ENCODE measurements at regions not wholly inside any gene's neighbourhood (a gene's known extent, or its start where the extent isn't known, plus 50 kb on each side); places are given as distances from the start of the nearest gene placed in this dataset.

GRCh38 chr11:29173660-29174062 is 843.2 kb downstream of the KCNA4 start:
- no peak for TF ChIP-seq TSHZ2 (CRISPR knock-in tag; IDR thresholded peaks at IDR 0.05)
- no peak for TF ChIP-seq PATZ1 (CRISPR knock-in tag; IDR thresholded peaks at IDR 0.05; ENCODE audit: borderline replicate concordance)
- no peak for TF ChIP-seq ARNTL (CRISPR knock-in tag; IDR thresholded peaks at IDR 0.05; ENCODE audit: borderline replicate concordance, low read depth)
- TF ChIP-seq ISL1 (CRISPR knock-in tag; IDR thresholded peaks at IDR 0.05): peak; percentile 71
- TF ChIP-seq ZFP30 (CRISPR knock-in tag; IDR thresholded peaks at IDR 0.05): no peak
- TF ChIP-seq POU6F1 (CRISPR knock-in tag; IDR thresholded peaks at IDR 0.05; ENCODE audit: borderline replicate concordance, low read depth): no peak
- TF ChIP-seq CREB5 (CRISPR knock-in tag; IDR thresholded peaks at IDR 0.05; ENCODE audit: low read depth): no peak
- no peak for TF ChIP-seq CSDC2 (CRISPR knock-in tag; IDR thresholded peaks at IDR 0.05)
- no peak for TF ChIP-seq ZNF70 (CRISPR knock-in tag; IDR thresholded peaks at IDR 0.05)
- no peak for TF ChIP-seq OSR1 (CRISPR knock-in tag; IDR thresholded peaks at IDR 0.05)
